ENCODE measurements at regions not wholly inside any gene's neighbourhood (a gene's known extent, or its start where the extent isn't known, plus 50 kb on each side); places are given as distances from the start of the nearest gene placed in this dataset.

GRCh38 chr11:27242591-27242990, 120.4 kb downstream of the CCDC34 start (continued):
- no peak for TF ChIP-seq ZNF280B (CRISPR knock-in tag; IDR thresholded peaks at IDR 0.05)

GRCh38 chr11:27241311-27242122, 121.5 kb downstream of the CCDC34 start:
- peak overlapping the region; percentile 27; the same call in 1 of the 2 replicates for H3K4me2 ChIP-seq (ENCODE audit: insufficient read depth, low read length)
- CTCF ChIA-PET (ENCODE audit: low intra/inter-chr PET ratio), result no interaction called here
- H3K27me3 ChIP-seq (ENCODE audit: control insufficient read depth in 2 of 2, insufficient read depth in 2 of 2, low read length in 2 of 2), result peaks cover 0 to 7% of the 10 kb centered on the region in 2 experiments; a peak in 2 of 5 replicates
- H3K4me3 ChIP-seq, result no peak overlapping the region
- no peaks in the 10 kb centered on the region for H3K9me3 ChIP-seq (replicated peaks; ENCODE audit: control insufficient read depth, insufficient read depth, low read depth, low read length)
- WGBS (ENCODE audit: insufficient coverage, low coverage, missing lambda C conversion rate), result 2% methylated on average over 2 of the region's 2 CpGs
- BruUV-seq (replicated peaks), result no TSS peak
- POLR2A ChIA-PET, result no interaction called here
- no peaks in the 10 kb centered on the region for H3K9me1 ChIP-seq (ENCODE audit: control insufficient read depth, insufficient read depth, low read length)
- no peak overlapping the region for H2AFZ ChIP-seq (ENCODE audit: low read depth, low read length)
- DNase-seq (ENCODE audit: extremely low read depth in 1 of 4, low spot score in 3 of 4) (peak in 2 of 4 experiments; percentile 16 to 19), FAIRE-seq (peak; percentile 49), ATAC-seq (peak; percentile 67)
- no peaks in the 10 kb centered on the region for H4K20me1 ChIP-seq (replicated peaks; ENCODE audit: control insufficient read depth, insufficient read depth, low read length)
- peaks cover 3 to 19% of the 10 kb centered on the region in 2 experiments; a peak in 3 of 5 replicates for H3K4me1 ChIP-seq (replicated peaks in 1 of 2; ENCODE audit: control insufficient read depth in 2 of 2, insufficient read depth in 2 of 2, low read length in 2 of 2)
- no peaks in the 10 kb centered on the region for H3K36me3 ChIP-seq (ENCODE audit: control insufficient read depth, insufficient read depth, low read length)
- H3K27ac ChIP-seq (ENCODE audit: extremely low read depth, low read depth, low read length), result no peak overlapping the region
- no peaks in the 10 kb centered on the region for H3K79me2 ChIP-seq (ENCODE audit: control insufficient read depth, insufficient read depth, low read length)
- intact Hi-C loops (cut with micrococcal nuclease), result no loop called here
- in situ Hi-C loops (cut with MboI), result no loop called here
- H3K9ac ChIP-seq (ENCODE audit: insufficient read depth in 1 of 2, low read depth in 2 of 2, low read length in 2 of 2), result no peak overlapping the region
- TF ChIP-seq TAL1 (IDR thresholded peaks at IDR 0.05) (no peak), MAFF (IDR thresholded peaks at IDR 0.05; ENCODE audit: low read length) (peak; percentile 25; the same call in 1 of the 2 replicates), ZNF24 (IDR thresholded peaks at IDR 0.05) (peak; percentile 57), ZNF407 (IDR thresholded peaks at IDR 0.05; ENCODE audit: low read depth) (no peak), ZNF316 (IDR thresholded peaks at IDR 0.05) (0 out of 2 replicates have a peak, but pooled peaks have one; percentile 21), JUND (IDR thresholded peaks at IDR 0.05; ENCODE audit: borderline replicate concordance, low read depth, low read length) (peak; percentile 55; the same call in 1 of the 2 replicates), JUND (tag; IDR thresholded peaks at IDR 0.05; ENCODE audit: borderline replicate concordance, low read depth, low read length) (peak; percentile 90; the same call in 2 of the 3 replicates), NFATC3 (IDR thresholded peaks at IDR 0.05) (0 out of 2 replicates have a peak, but pooled peaks have one; percentile 34), MAFK (IDR thresholded peaks at IDR 0.05; ENCODE audit: low read length) (peak; percentile 35; the same call in 1 of the 2 replicates), MAFG (tag; conservative IDR thresholded peaks at IDR 0.05) (peak; percentile 38; the same call in 1 of the 2 replicates), ETV1 (tag; conservative IDR thresholded peaks at IDR 0.05; ENCODE audit: low read depth) (no peak)

All from K562 (cell line).